GM18505 (cell line): ENCODE measurements at regions not wholly inside any gene's neighbourhood (a gene's known extent, or its start where the extent isn't known, plus 50 kb on each side); places are given as distances from the start of the nearest gene placed in this dataset.

Experiments
- ATAC-seq: cut with Tn5 transposase; IDR thresholded peaks from one replicate; pipeline ENCODE4 v1.9.1; 2021; ENCODE audit not compliant: unreplicated experiment
- POLR2A ChIP-seq: IDR thresholded peaks from 4 replicates; pipeline ENCODE4 v1.6.1; 2011; ENCODE audit warnings: borderline replicate concordance; ENCODE audit not compliant: insufficient read depth, insufficient read length; ENCODE audit errors: extremely low read depth

- ATAC-seq = no peak
- TF ChIP-seq POLR2A = no peak
These were observed 141.5 kb upstream of the PKDCC start for GRCh38 chr2:41906338-41906725.

GRCh38 chr2:41907141-41907540 is 140.7 kb upstream of the PKDCC start:
- no peak for ATAC-seq
- TF ChIP-seq POLR2A = no peak

- no peak for TF ChIP-seq POLR2A
- ATAC-seq = no peak
These were observed 140.0 kb upstream of the PKDCC start for GRCh38 chr2:41907771-41908207.

GRCh38 chr2:41908349-41908748 is 139.5 kb upstream of the PKDCC start:
- ATAC-seq = no peak
- TF ChIP-seq POLR2A = no peak

GRCh38 chr2:41909584-41909983 is 138.2 kb upstream of the PKDCC start:
- no peak for TF ChIP-seq POLR2A
- no peak for ATAC-seq

- no peak for ATAC-seq
- TF ChIP-seq POLR2A = no peak
These were observed 137.7 kb upstream of the PKDCC start for GRCh38 chr2:41910126-41910525.

- TF ChIP-seq POLR2A = no peak
- ATAC-seq = no peak
These were observed 136.8 kb upstream of the PKDCC start for GRCh38 chr2:41911033-41911432.

- no peak for TF ChIP-seq POLR2A
These were observed 135.5 kb upstream of the PKDCC start for GRCh38 chr2:41912337-41912736.

GRCh38 chr2:41912776-41913175 is 135.0 kb upstream of the PKDCC start:
- no peak for ATAC-seq
- no peak for TF ChIP-seq POLR2A

More at GRCh38 chr2:41912337-41912736, 135.5 kb upstream of the PKDCC start:
- no peak for ATAC-seq

- no peak for TF ChIP-seq POLR2A
- ATAC-seq = no peak
These were observed 134.5 kb upstream of the PKDCC start for GRCh38 chr2:41913311-41913710.

GRCh38 chr2:41913921-41914609 is 133.8 kb upstream of the PKDCC start:
- no peak for ATAC-seq
- TF ChIP-seq POLR2A = no peak

GRCh38 chr2:41914936-41915335 is 132.9 kb upstream of the PKDCC start:
- ATAC-seq = no peak

GRCh38 chr2:41916177-41916576 is 131.6 kb upstream of the PKDCC start:
- TF ChIP-seq POLR2A = no peak
- ATAC-seq = no peak

More at GRCh38 chr2:41914936-41915335, 132.9 kb upstream of the PKDCC start:
- TF ChIP-seq POLR2A = no peak

GRCh38 chr2:41917587-41917986 is 130.2 kb upstream of the PKDCC start:
- ATAC-seq = no peak
- TF ChIP-seq POLR2A = no peak

- TF ChIP-seq POLR2A = no peak
- ATAC-seq = no peak
These were observed 128.7 kb upstream of the PKDCC start for GRCh38 chr2:41919135-41919534.

- no peak for ATAC-seq
- TF ChIP-seq POLR2A = no peak
These were observed 127.6 kb upstream of the PKDCC start for GRCh38 chr2:41920181-41920580.

- ATAC-seq = no peak
These were observed 127.0 kb upstream of the PKDCC start for GRCh38 chr2:41920812-41921211.

More at GRCh38 chr2:41920812-41921211, 127.0 kb upstream of the PKDCC start:
- no peak for TF ChIP-seq POLR2A
